Uterus (tissue), 2 donors: ENCODE measurements at regions not wholly inside any gene's neighbourhood (a gene's known extent, or its start where the extent isn't known, plus 50 kb on each side); places are given as distances from the start of the nearest gene placed in this dataset.

ENCODE experiments used
- CTCF ChIP-seq, 4 experiments: fragments of 200-600 bp in 2 of 4; fragments of 450-650 bp in 2 of 4; sonication (generic) in 2 of 4; IDR thresholded peaks; one replicate each; pipeline ENCODE4 v1.5.1; 2016 to 2019; ENCODE audit warnings: antibody characterized with exemption in 4 of 4, mild to moderate bottlenecking in 2 of 4, moderate library complexity in 1 of 4
- POLR2A ChIP-seq, 2 donors: fragments of 450-650 bp; IDR thresholded peaks; one replicate each; pipeline ENCODE4 v1.6.1; 2016; ENCODE audit warnings: antibody characterized with exemption in 2 of 2, mild to moderate bottlenecking in 1 of 2, moderate library complexity in 1 of 2

DNA sequence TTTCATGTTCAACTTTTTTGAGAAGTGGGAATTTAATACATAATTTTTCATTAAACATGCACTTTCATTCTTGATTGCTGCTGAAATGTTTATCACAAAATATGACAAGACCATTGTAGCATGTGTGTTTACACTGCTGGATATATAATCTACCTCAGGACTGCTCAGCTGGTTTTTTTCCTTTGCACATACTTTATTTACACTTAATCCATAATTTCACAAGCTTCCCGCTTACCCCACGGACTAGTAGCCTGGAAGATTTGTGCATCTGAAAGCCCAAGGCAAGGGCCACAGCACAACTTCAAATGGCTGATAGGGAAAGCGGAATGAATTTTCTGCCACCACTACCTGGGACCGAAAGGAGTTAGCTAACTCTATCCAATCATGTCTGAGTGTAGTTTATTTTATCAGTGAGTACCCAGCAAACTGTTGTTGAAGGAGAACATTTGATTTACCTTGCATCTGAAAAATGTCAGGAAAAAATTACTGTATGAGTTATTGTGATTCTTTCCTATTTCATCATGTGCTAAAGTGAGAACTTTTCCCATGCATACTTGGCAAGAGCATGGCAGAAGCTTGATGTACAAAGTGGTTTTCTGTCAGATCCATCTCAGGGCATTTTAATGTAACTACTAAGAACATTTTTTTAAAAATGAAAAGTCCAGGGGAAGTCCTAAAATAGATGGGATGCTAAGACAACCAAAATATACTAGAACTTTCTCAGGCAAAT is 558.2 kb upstream of the USP24 start:
- TF ChIP-seq CTCF (IDR thresholded peaks at IDR 0.05) = no peak
- no peak for TF ChIP-seq POLR2A (IDR thresholded peaks at IDR 0.05)
